GM23248 (cell line): ENCODE measurements at regions not wholly inside any gene's neighbourhood (a gene's known extent, or its start where the extent isn't known, plus 50 kb on each side); places are given as distances from the start of the nearest gene placed in this dataset.
A peak's percentile ranks its signal among the peaks of the same experiment; 100 is the strongest.

Source experiments
- DNase-seq: peaks from one replicate; pipeline ENCODE4 v3.0.0-alpha.2; 2015
- H2AFZ ChIP-seq: fragments of 200-600 bp; sonication (generic); 2 replicates; pipeline ENCODE4 v1.6.1; 2016; ENCODE audit warnings: antibody characterized with exemption
- H3F3A ChIP-seq: fragments of 200-600 bp; sonication (generic); 2 replicates; pipeline ENCODE4 v1.6.1; 2016; ENCODE audit warnings: mild to moderate bottlenecking, antibody characterized with exemption, mixed run types; ENCODE audit not compliant: insufficient read depth
- H3K27ac ChIP-seq: fragments of 200-600 bp; sonication (generic); 2 replicates; pipeline ENCODE4 v1.5.1; 2016; ENCODE audit warnings: mild to moderate bottlenecking
- H3K27me3 ChIP-seq: fragments of 200-600 bp; sonication (generic); replicated peaks from 2 replicates; pipeline ENCODE4 v1.6.1; 2016; ENCODE audit warnings: mild to moderate bottlenecking; ENCODE audit not compliant: insufficient read depth
- H3K36me3 ChIP-seq: fragments of 200-600 bp; sonication (generic); 2 replicates; pipeline ENCODE4 v1.6.1; 2016; ENCODE audit warnings: low read depth, mild to moderate bottlenecking
- H3K4me1 ChIP-seq: fragments of 200-600 bp; sonication (generic); 2 replicates; pipeline ENCODE4 v1.6.1; 2016; ENCODE audit warnings: mild to moderate bottlenecking; ENCODE audit not compliant: insufficient read depth
- H3K4me2 ChIP-seq: fragments of 200-600 bp; sonication (generic); one replicate; pipeline ENCODE4 v1.6.1; 2016; ENCODE audit warnings: mild to moderate bottlenecking; ENCODE audit not compliant: unreplicated experiment
- H3K4me3 ChIP-seq: fragments of 200-600 bp; sonication (generic); 2 replicates; pipeline ENCODE4 v1.5.1; 2016; ENCODE audit warnings: mild to moderate bottlenecking
- H3K79me2 ChIP-seq: fragments of 200-600 bp; sonication (generic); 2 replicates; pipeline ENCODE4 v1.6.1; 2016; ENCODE audit warnings: mild to moderate bottlenecking; ENCODE audit not compliant: insufficient read depth
- H3K9ac ChIP-seq: fragments of 200-600 bp; sonication (generic); 2 replicates; pipeline ENCODE4 v1.6.1; 2016; ENCODE audit warnings: mild to moderate bottlenecking
- H3K9me2 ChIP-seq: fragments of 200-600 bp; sonication (generic); 2 replicates; pipeline ENCODE4 v1.6.1; 2016; ENCODE audit warnings: mixed run types, mild to moderate bottlenecking, moderate library complexity; ENCODE audit not compliant: insufficient read depth
- H3K9me3 ChIP-seq: fragments of 200-600 bp; sonication (generic); one replicate; pipeline ENCODE4 v1.6.1; 2017; ENCODE audit warnings: low read depth
- H4K20me1 ChIP-seq: fragments of 200-600 bp; sonication (generic); 2 replicates; pipeline ENCODE4 v1.6.0; 2016; ENCODE audit not compliant: insufficient read depth
- EZH2 ChIP-seq: fragments of 200-600 bp; sonication (generic); IDR thresholded peaks from 2 replicates; pipeline ENCODE4 v1.6.1; 2018; ENCODE audit warnings: antibody characterized with exemption, mild to moderate bottlenecking; ENCODE audit not compliant: insufficient read depth, poor library complexity, severe bottlenecking
- EZH2phosphoT487 ChIP-seq: fragments of 200-600 bp; sonication (generic); IDR thresholded peaks from 2 replicates; pipeline ENCODE4 v1.6.1; 2018; ENCODE audit warnings: antibody characterized with exemption, moderate library complexity, mild to moderate bottlenecking, low read depth; ENCODE audit not compliant: insufficient read depth
- WGBS, 2 experiments: methylation state at CpG; one replicate each; pipeline ENCODE4 v1.1.6; 2015 to 2017; ENCODE audit warnings: low lambda C conversion rate in 2 of 2, low coverage in 1 of 2; ENCODE audit errors: missing lambda C conversion rate in 2 of 2; 5-methylcytosine and 5-hydroxymethylcytosine counted together
- in situ Hi-C: fragments of 300-500 bp; cut with MboI; formaldehyde crosslinking; loops from 2 replicates; pipeline ENCODE4 v1.15.0; 2020

- no peak for DNase-seq
- Histone ChIP-seq H3K9ac (no peak overlapping the region), H3K27me3 (no peaks in the 10 kb centered on the region), H2AFZ (no peak overlapping the region), H3K9me2 (no peaks in the 10 kb centered on the region), H3K4me1 (peaks cover 9% of the 10 kb centered on the region), H3K36me3 (no peaks in the 10 kb centered on the region), H3K9me3 (no peaks in the 10 kb centered on the region), H3K79me2 (no peaks in the 10 kb centered on the region), H3K4me3 (no peak overlapping the region), H3K27ac (no peak overlapping the region), H3K4me2 (no peak overlapping the region), H3F3A (no peaks in the 10 kb centered on the region), H4K20me1 (no peaks in the 10 kb centered on the region)
- in situ Hi-C loops: no loop called here
- 95 to 97% methylated on average over 4 of the region's 4 CpGs for WGBS, 2 experiments
- TF ChIP-seq EZH2phosphoT487 (no peak), EZH2 (no peak)
Measured at GRCh38 chr15:62966294-62967078, 76.1 kb upstream of the TPM1 start.

GRCh38 chr15:62968699-62969098 is 73.8 kb upstream of the TPM1 start:
- in situ Hi-C loops: no loop called here
- Histone ChIP-seq H3K9me2 (no peaks in the 10 kb centered on the region), H3K27ac (no peak overlapping the region), H3K36me3 (no peaks in the 10 kb centered on the region), H3K27me3 (no peaks in the 10 kb centered on the region), H3K4me2 (no peak overlapping the region), H3K9me3 (no peaks in the 10 kb centered on the region), H3K4me3 (no peak overlapping the region), H2AFZ (no peak overlapping the region), H3K79me2 (no peaks in the 10 kb centered on the region), H3K4me1 (peaks cover 18% of the 10 kb centered on the region), H4K20me1 (no peaks in the 10 kb centered on the region), H3K9ac (no peak overlapping the region), H3F3A (peaks cover 7% of the 10 kb centered on the region; the same call in 1 of the 2 replicates)
- 87 to 95% methylated on average over 7 of the region's 7 CpGs for WGBS, 2 experiments
- no peak for DNase-seq
- no peak for TF ChIP-seq EZH2phosphoT487
- no peak for TF ChIP-seq EZH2

- Histone ChIP-seq H3K36me3 (no peaks in the 10 kb centered on the region), H4K20me1 (no peaks in the 10 kb centered on the region), H3K9ac (no peak overlapping the region), H3F3A (peaks cover 7% of the 10 kb centered on the region; the same call in 1 of the 2 replicates), H3K9me2 (no peaks in the 10 kb centered on the region), H3K27me3 (no peaks in the 10 kb centered on the region), H3K79me2 (no peaks in the 10 kb centered on the region), H3K9me3 (no peaks in the 10 kb centered on the region), H3K4me1 (peaks cover 10% of the 10 kb centered on the region), H3K27ac (no peak overlapping the region), H2AFZ (no peak overlapping the region), H3K4me3 (no peak overlapping the region), H3K4me2 (no peak overlapping the region)
- DNase-seq: no peak
- 95 to 100% methylated on average over 1 of the region's 1 CpG for WGBS, 2 experiments
- TF ChIP-seq EZH2phosphoT487 (no peak), EZH2 (no peak)
- in situ Hi-C loops: no loop called here
Measured at GRCh38 chr15:62969442-62970089, 73.0 kb upstream of the TPM1 start.

GRCh38 chr15:62972814-62973213 is 69.7 kb upstream of the TPM1 start:
- in situ Hi-C loops: no loop called here
- Histone ChIP-seq H2AFZ (no peak overlapping the region), H3K27ac (no peak overlapping the region), H3K9ac (no peak overlapping the region), H4K20me1 (no peaks in the 10 kb centered on the region), H3K27me3 (no peaks in the 10 kb centered on the region), H3K4me1 (peaks cover 32% of the 10 kb centered on the region), H3K36me3 (no peaks in the 10 kb centered on the region), H3K9me3 (no peaks in the 10 kb centered on the region), H3K4me3 (no peak overlapping the region), H3F3A (peaks cover 22% of the 10 kb centered on the region), H3K4me2 (no peak overlapping the region), H3K79me2 (no peaks in the 10 kb centered on the region), H3K9me2 (no peaks in the 10 kb centered on the region)
- peak; percentile 76 for DNase-seq
- TF ChIP-seq EZH2phosphoT487 (no peak), EZH2 (no peak)
- WGBS, 2 experiments: 56 to 62% methylated on average over 5 of the region's 5 CpGs
